Activated T-cell treated with anti-CD3 and anti-CD28 coated beads, Interleukin-2, amount 50 U/mL, for 72 hours (primary cell): ENCODE measurements at regions not wholly inside any gene's neighbourhood (a gene's known extent, or its start where the extent isn't known, plus 50 kb on each side); places are given as distances from the start of the nearest gene placed in this dataset.
"Not testable (repeated sequence)": the region's sequence is repeated elsewhere in the genome, so short reads cannot be mapped to it uniquely, and the experiment has no call there.

Experiments
- ATAC-seq, 2 donors: fragments of 150-1000 bp; cut with Tn5 transposase; replicated peaks in 1 of 2; 2 replicates each; pipeline ENCODE4 v1.10.0; 2021; ENCODE audit warnings: moderate library complexity in 2 of 2, mild to moderate bottlenecking in 1 of 2
- DNase-seq, 2 donors: peaks; one replicate each; pipeline ENCODE4 v3.0.0; 2021 to 2022; ENCODE audit warnings: mixed read lengths in 1 of 2
- H3K27ac Mint-ChIP-seq: one replicate; pipeline ENCODE4 v1.8.0; 2022; ENCODE audit warnings: mild to moderate bottlenecking, moderate library complexity, mixed read lengths
- H3K27me3 Mint-ChIP-seq: one replicate; pipeline ENCODE4 v1.8.0; 2022; ENCODE audit warnings: low read depth, mixed read lengths
- H3K36me3 Mint-ChIP-seq, 2 donors: one replicate each; pipeline ENCODE4 v1.8.0; 2022; ENCODE audit warnings: mixed read lengths in 2 of 2, mild to moderate bottlenecking in 1 of 2; ENCODE audit not compliant: insufficient read depth in 2 of 2
- H3K4me1 Mint-ChIP-seq: one replicate; pipeline ENCODE4 v1.8.0; 2022; ENCODE audit warnings: low read depth, mixed read lengths
- H3K4me3 Mint-ChIP-seq, 2 donors: one replicate each; pipeline ENCODE4 v1.8.0; 2022; ENCODE audit warnings: mild to moderate bottlenecking in 2 of 2, mixed read lengths in 2 of 2, moderate library complexity in 2 of 2
- H3K9me3 Mint-ChIP-seq, 2 donors: one replicate each; pipeline ENCODE4 v1.8.0; 2022; ENCODE audit warnings: mixed read lengths in 2 of 2

GRCh38 chr10:81152656-81153055 is 615.0 kb downstream of the SH2D4B start:
- Mint-ChIP-seq H3K4me1 (no peaks in the 10 kb centered on the region), H3K4me3 (no peak overlapping the region), H3K9me3 (no peaks in the 10 kb centered on the region), H3K27ac (no peak overlapping the region), H3K36me3 (no peaks in the 10 kb centered on the region), H3K27me3 (no peaks in the 10 kb centered on the region)
- DNase-seq (no peak), ATAC-seq (no peak)

GRCh38 chr10:81157681-81158080 is 620.0 kb downstream of the SH2D4B start:
- H3K27ac Mint-ChIP-seq, result no peak overlapping the region
- H3K4me3 Mint-ChIP-seq, result no peak overlapping the region
- DNase-seq, result no peak
- H3K9me3 Mint-ChIP-seq, result no peaks in the 10 kb centered on the region
- H3K4me1 Mint-ChIP-seq, result no peaks in the 10 kb centered on the region
- no peak for ATAC-seq
- H3K36me3 Mint-ChIP-seq, result no peaks in the 10 kb centered on the region
- H3K27me3 Mint-ChIP-seq, result no peaks in the 10 kb centered on the region

- no peaks in the 10 kb centered on the region for H3K36me3 Mint-ChIP-seq
- no peak for DNase-seq
Observed at GRCh38 chr10:81177651-81178244, 640.0 kb downstream of the SH2D4B start.

GRCh38 chr10:81179324-81179723 is 641.6 kb downstream of the SH2D4B start:
- peaks cover 3% of the 10 kb centered on the region in 2 donors for H3K9me3 Mint-ChIP-seq
- DNase-seq (no peak), ATAC-seq (no peak)
- no peaks in the 10 kb centered on the region for H3K36me3 Mint-ChIP-seq
- no peaks in the 10 kb centered on the region for H3K4me1 Mint-ChIP-seq
- H3K4me3 Mint-ChIP-seq, result no peak overlapping the region
- H3K27ac Mint-ChIP-seq, result no peak overlapping the region
- H3K27me3 Mint-ChIP-seq, result no peaks in the 10 kb centered on the region

More at GRCh38 chr10:81177651-81178244, 640.0 kb downstream of the SH2D4B start:
- Mint-ChIP-seq H3K4me1 (no peaks in the 10 kb centered on the region), H3K9me3 (peaks cover 1 to 2% of the 10 kb centered on the region in 2 donors), H3K27me3 (no peaks in the 10 kb centered on the region), H3K4me3 (no peak overlapping the region), H3K27ac (no peak overlapping the region)
- no peak for ATAC-seq

- no peaks in the 10 kb centered on the region for H3K36me3 Mint-ChIP-seq
- no peak overlapping the region for H3K27ac Mint-ChIP-seq
- H3K27me3 Mint-ChIP-seq, result no peaks in the 10 kb centered on the region
- DNase-seq (peak in 1 of 2 donors; percentile 2), ATAC-seq (no peak)
- no peak overlapping the region for H3K4me3 Mint-ChIP-seq
- no peaks in the 10 kb centered on the region for H3K4me1 Mint-ChIP-seq
- H3K9me3 Mint-ChIP-seq, result peaks cover 3% of the 10 kb centered on the region in 2 donors
Observed at GRCh38 chr10:81179805-81180452, 642.2 kb downstream of the SH2D4B start.

- Mint-ChIP-seq H3K4me3 (no peak overlapping the region), H3K9me3 (peaks cover 1 to 3% of the 10 kb centered on the region in 2 donors), H3K27me3 (no peaks in the 10 kb centered on the region), H3K36me3 (no peaks in the 10 kb centered on the region), H3K4me1 (no peaks in the 10 kb centered on the region), H3K27ac (no peak overlapping the region)
- DNase-seq (no peak), ATAC-seq (no peak)
Observed at GRCh38 chr10:81182296-81182695, 644.6 kb downstream of the SH2D4B start.

GRCh38 chr10:81192221-81192788 is 654.6 kb downstream of the SH2D4B start:
- Mint-ChIP-seq H3K4me3 (no peak overlapping the region), H3K4me1 (no peaks in the 10 kb centered on the region), H3K9me3 (no peaks in the 10 kb centered on the region), H3K36me3 (no peaks in the 10 kb centered on the region), H3K27ac (no peak overlapping the region), H3K27me3 (no peaks in the 10 kb centered on the region)
- ATAC-seq (no peak), DNase-seq (no peak)

- H3K36me3 Mint-ChIP-seq, result no peaks in the 10 kb centered on the region
- no peaks in the 10 kb centered on the region for H3K27me3 Mint-ChIP-seq
- ATAC-seq, result no peak
- no peak overlapping the region for H3K27ac Mint-ChIP-seq
- no peak overlapping the region for H3K4me3 Mint-ChIP-seq
- H3K4me1 Mint-ChIP-seq, result no peaks in the 10 kb centered on the region
- peaks cover 0 to 2% of the 10 kb centered on the region in 2 donors for H3K9me3 Mint-ChIP-seq
- no peak for DNase-seq
Observed at GRCh38 chr10:81200801-81201200, 663.1 kb downstream of the SH2D4B start.

- not testable (repeated sequence) for H3K4me1 Mint-ChIP-seq, ATAC-seq, H3K27me3 Mint-ChIP-seq, H3K36me3 Mint-ChIP-seq, DNase-seq, H3K27ac Mint-ChIP-seq, H3K9me3 Mint-ChIP-seq, H3K4me3 Mint-ChIP-seq
Observed at GRCh38 chr10:81207359-81207758, 667.6 kb upstream of the NRG3 start.

GRCh38 chr10:81213370-81213769 is 661.6 kb upstream of the NRG3 start:
- H3K4me1 Mint-ChIP-seq, result no peaks in the 10 kb centered on the region
- no peaks in the 10 kb centered on the region for H3K27me3 Mint-ChIP-seq
- no peak overlapping the region for H3K27ac Mint-ChIP-seq
- H3K4me3 Mint-ChIP-seq, result no peak overlapping the region
- H3K36me3 Mint-ChIP-seq, result no peaks in the 10 kb centered on the region
- DNase-seq (no peak), ATAC-seq (no peak)
- H3K9me3 Mint-ChIP-seq, result no peaks in the 10 kb centered on the region

GRCh38 chr10:81215498-81215897 is 659.5 kb upstream of the NRG3 start:
- no peaks in the 10 kb centered on the region for H3K4me1 Mint-ChIP-seq
- H3K9me3 Mint-ChIP-seq, result no peaks in the 10 kb centered on the region
- ATAC-seq (no peak), DNase-seq (no peak)
- no peak overlapping the region for H3K4me3 Mint-ChIP-seq
- no peaks in the 10 kb centered on the region for H3K27me3 Mint-ChIP-seq
- H3K27ac Mint-ChIP-seq, result no peak overlapping the region
- H3K36me3 Mint-ChIP-seq, result no peaks in the 10 kb centered on the region

- no peaks in the 10 kb centered on the region for H3K27me3 Mint-ChIP-seq
- no peak overlapping the region for H3K4me3 Mint-ChIP-seq
- no peaks in the 10 kb centered on the region for H3K36me3 Mint-ChIP-seq
- H3K9me3 Mint-ChIP-seq, result no peaks in the 10 kb centered on the region
- DNase-seq (no peak), ATAC-seq (no peak)
- no peak overlapping the region for H3K27ac Mint-ChIP-seq
- no peaks in the 10 kb centered on the region for H3K4me1 Mint-ChIP-seq
Observed at GRCh38 chr10:81216949-81217348, 658.0 kb upstream of the NRG3 start.

GRCh38 chr10:81218307-81218706 is 656.7 kb upstream of the NRG3 start:
- Mint-ChIP-seq H3K27me3 (no peaks in the 10 kb centered on the region), H3K27ac (no peak overlapping the region)
- no peak for DNase-seq

GRCh38 chr10:81219758-81220157 is 655.2 kb upstream of the NRG3 start:
- ATAC-seq (no peak), DNase-seq (no peak)
- Mint-ChIP-seq H3K4me1 (no peaks in the 10 kb centered on the region), H3K9me3 (peaks cover 1% of the 10 kb centered on the region in 2 donors), H3K27me3 (no peaks in the 10 kb centered on the region), H3K4me3 (no peak overlapping the region), H3K36me3 (no peaks in the 10 kb centered on the region), H3K27ac (no peak overlapping the region)

More at GRCh38 chr10:81218307-81218706, 656.7 kb upstream of the NRG3 start:
- no peaks in the 10 kb centered on the region for H3K36me3 Mint-ChIP-seq
- peaks cover 0 to 1% of the 10 kb centered on the region in 2 donors for H3K9me3 Mint-ChIP-seq
- no peaks in the 10 kb centered on the region for H3K4me1 Mint-ChIP-seq
- no peak overlapping the region for H3K4me3 Mint-ChIP-seq
- no peak for ATAC-seq
